ENCODE measurements at regions not wholly inside any gene's neighbourhood (a gene's known extent, or its start where the extent isn't known, plus 50 kb on each side); places are given as distances from the start of the nearest gene placed in this dataset.

DNA sequence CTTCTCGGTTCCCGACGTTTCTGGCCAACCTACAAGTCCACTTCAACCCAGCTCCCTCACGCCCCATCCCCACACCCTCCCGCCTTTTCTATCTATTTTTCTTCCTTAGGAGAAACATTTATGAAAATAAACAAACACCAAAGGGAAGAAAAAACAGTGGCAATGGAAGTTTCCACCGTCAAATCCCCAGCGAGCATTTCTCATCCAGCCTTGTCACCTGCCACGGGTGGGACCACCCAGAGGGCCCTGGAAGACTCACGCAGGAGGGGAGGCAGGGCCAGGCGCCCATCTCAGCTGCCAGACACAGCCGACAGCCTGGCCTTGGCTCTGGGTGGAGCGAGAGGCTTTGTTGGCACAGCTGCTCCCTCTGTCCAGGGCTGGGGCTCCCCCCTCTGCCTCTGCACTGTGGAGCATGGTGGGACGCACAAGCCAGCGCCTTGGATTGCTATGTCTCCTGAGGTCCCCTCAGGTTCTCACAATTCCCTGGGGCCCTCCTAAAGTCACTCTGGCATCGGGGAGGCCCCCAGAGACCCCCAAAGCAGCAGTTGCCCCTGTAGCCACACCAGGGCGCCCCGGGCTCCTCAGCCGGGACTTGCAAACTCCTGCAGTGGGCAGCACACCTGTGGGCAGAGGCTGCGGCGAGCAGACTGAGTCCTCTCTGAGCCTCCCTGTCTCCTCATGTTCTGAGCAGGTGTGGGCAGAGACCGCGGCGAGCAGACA is 395.7 kb upstream of the SALL3 start:
- Histone ChIP-seq H3K79me2 (ENCODE audit: control insufficient read depth, insufficient read depth, low read length, unreplicated experiment) (no peaks in the 10 kb centered on the region), H3K27me3 (ENCODE audit: insufficient read depth, low read length) (no peaks in the 10 kb centered on the region), H3K36me3 (ENCODE audit: insufficient read depth, low read length) (no peaks in the 10 kb centered on the region), H3K4me3 (ENCODE audit: low read depth, low read length) (no peak overlapping the region), H3K27ac (ENCODE audit: low read depth, low read length) (no peak overlapping the region), H3K4me1 (ENCODE audit: control insufficient read depth, insufficient read depth, low read length, unreplicated experiment) (no peaks in the 10 kb centered on the region), H2AFZ (ENCODE audit: low read length, unreplicated experiment) (no peak overlapping the region)

DNA sequence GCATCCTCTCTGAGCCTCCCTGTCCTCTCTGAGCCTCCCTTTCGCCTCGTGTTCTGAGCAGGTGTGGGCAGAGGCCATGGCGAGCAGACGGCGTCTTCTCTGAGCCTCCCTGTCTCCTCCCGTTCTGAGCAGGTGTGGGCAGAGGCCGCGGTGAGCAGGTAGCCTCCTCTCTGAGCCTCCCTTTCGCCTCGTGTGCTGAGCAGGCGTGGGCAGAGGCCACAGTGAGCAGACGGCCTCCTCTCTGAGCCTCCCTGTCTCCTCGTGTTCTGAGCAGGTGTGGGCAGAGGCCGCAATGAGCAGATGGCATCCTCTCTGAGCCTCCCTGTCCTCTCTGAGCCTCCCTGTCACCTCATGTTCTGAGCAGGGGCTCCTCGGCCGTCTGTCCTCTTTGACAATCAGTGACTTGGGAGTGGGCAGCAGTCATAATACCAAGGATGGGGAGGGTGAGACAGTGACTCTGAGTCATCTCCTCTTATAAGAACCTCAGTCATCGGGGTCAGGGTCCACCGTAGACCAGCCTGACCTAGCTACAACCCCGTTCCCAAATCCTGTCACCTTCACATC is 395.1 kb upstream of the SALL3 start:
- Histone ChIP-seq H3K4me3 (ENCODE audit: low read depth, low read length) (no peak overlapping the region), H3K27me3 (ENCODE audit: insufficient read depth, low read length) (no peaks in the 10 kb centered on the region), H3K4me1 (ENCODE audit: control insufficient read depth, insufficient read depth, low read length, unreplicated experiment) (no peaks in the 10 kb centered on the region), H3K27ac (ENCODE audit: low read depth, low read length) (no peak overlapping the region), H2AFZ (ENCODE audit: low read length, unreplicated experiment) (no peak overlapping the region), H3K36me3 (ENCODE audit: insufficient read depth, low read length) (no peaks in the 10 kb centered on the region), H3K79me2 (ENCODE audit: control insufficient read depth, insufficient read depth, low read length, unreplicated experiment) (no peaks in the 10 kb centered on the region)

DNA sequence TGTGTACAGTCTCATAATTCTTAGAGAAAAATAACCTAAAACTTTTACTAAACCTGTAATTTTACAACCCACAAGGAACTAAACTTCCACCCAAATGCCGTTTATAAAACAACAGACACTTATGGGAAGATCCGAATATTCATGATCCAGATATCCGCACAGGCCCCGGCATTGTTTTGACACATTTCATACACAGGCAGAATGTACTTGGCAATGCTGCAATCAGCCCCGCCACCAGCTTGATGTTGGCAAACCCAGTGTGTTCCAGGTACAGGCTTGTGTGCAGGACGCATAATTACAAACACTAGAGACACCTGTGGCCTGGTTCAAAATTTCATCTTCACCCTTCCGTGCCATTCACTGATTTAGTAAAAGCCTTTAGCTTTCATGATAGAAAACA is 393.0 kb upstream of the SALL3 start:
- no peaks in the 10 kb centered on the region for H3K27me3 ChIP-seq (ENCODE audit: insufficient read depth, low read length)
- H3K36me3 ChIP-seq (ENCODE audit: insufficient read depth, low read length), result no peaks in the 10 kb centered on the region
- H2AFZ ChIP-seq (ENCODE audit: low read length, unreplicated experiment), result no peak overlapping the region
- no peaks in the 10 kb centered on the region for H3K79me2 ChIP-seq (ENCODE audit: control insufficient read depth, insufficient read depth, low read length, unreplicated experiment)
- H3K4me3 ChIP-seq (ENCODE audit: low read depth, low read length), result no peak overlapping the region
- H3K4me1 ChIP-seq (ENCODE audit: control insufficient read depth, insufficient read depth, low read length, unreplicated experiment), result no peaks in the 10 kb centered on the region
- no peak overlapping the region for H3K27ac ChIP-seq (ENCODE audit: low read depth, low read length)

- H3K27ac ChIP-seq (ENCODE audit: low read depth, low read length), result no peak overlapping the region
- no peaks in the 10 kb centered on the region for H3K36me3 ChIP-seq (ENCODE audit: insufficient read depth, low read length)
- no peaks in the 10 kb centered on the region for H3K4me1 ChIP-seq (ENCODE audit: control insufficient read depth, insufficient read depth, low read length, unreplicated experiment)
- H3K4me3 ChIP-seq (ENCODE audit: low read depth, low read length), result no peak overlapping the region
- H3K79me2 ChIP-seq (ENCODE audit: control insufficient read depth, insufficient read depth, low read length, unreplicated experiment), result no peaks in the 10 kb centered on the region
- H2AFZ ChIP-seq (ENCODE audit: low read length, unreplicated experiment), result no peak overlapping the region
- H3K27me3 ChIP-seq (ENCODE audit: insufficient read depth, low read length), result no peaks in the 10 kb centered on the region
Measured at GRCh38 chr18:78587096-78587495, 392.5 kb upstream of the SALL3 start.

DNA sequence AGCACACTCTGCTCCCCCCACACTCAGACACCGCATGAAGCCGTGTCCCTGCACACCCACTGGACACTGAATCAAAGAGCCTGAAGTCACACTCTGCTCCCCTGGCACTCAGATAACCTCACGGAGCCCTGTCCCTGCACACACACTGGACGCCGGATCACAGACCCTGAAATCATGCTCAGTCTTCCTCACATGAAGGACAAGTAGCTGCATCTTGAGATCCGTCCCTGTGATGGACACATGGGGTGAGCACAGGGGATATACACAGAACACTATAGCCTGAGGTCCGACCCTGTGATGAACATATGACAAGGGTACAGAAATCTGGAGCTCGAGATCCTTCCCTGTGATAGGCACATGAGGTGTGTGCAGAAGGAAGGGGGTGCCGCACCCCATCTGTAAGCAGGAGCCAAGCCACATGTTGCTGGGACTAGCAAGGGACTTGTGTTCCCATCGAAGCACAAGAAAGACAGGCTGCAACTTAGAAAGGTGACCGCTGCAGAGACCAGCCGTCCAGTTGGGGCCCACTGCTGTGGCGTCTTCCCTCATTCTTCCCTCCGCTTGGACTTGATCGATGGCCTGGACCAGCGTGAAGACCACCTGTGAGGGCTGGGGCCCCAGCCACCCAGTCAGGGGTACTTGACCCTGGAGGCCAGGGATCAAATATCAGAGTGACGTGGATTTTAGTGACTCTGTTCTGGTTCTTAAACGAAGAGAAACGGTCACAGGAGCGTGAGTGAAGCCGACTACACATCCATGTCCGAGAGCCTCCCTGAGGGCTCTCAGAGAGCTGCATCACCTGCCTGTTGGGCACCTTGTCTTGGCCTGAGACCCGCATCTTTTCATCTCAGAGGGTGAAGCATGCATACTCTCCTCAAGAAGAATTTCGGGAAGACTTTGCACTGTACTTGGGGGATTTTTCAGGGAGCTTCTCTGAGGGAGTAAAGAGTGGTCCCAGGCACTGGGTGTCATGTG is 391.7 kb upstream of the SALL3 start:
- Histone ChIP-seq H3K4me1 (ENCODE audit: control insufficient read depth, insufficient read depth, low read length, unreplicated experiment) (no peaks in the 10 kb centered on the region), H3K27me3 (ENCODE audit: insufficient read depth, low read length) (no peaks in the 10 kb centered on the region), H3K79me2 (ENCODE audit: control insufficient read depth, insufficient read depth, low read length, unreplicated experiment) (no peaks in the 10 kb centered on the region), H2AFZ (ENCODE audit: low read length, unreplicated experiment) (no peak overlapping the region), H3K4me3 (ENCODE audit: low read depth, low read length) (no peak overlapping the region), H3K27ac (ENCODE audit: low read depth, low read length) (no peak overlapping the region), H3K36me3 (ENCODE audit: insufficient read depth, low read length) (no peaks in the 10 kb centered on the region)

DNA sequence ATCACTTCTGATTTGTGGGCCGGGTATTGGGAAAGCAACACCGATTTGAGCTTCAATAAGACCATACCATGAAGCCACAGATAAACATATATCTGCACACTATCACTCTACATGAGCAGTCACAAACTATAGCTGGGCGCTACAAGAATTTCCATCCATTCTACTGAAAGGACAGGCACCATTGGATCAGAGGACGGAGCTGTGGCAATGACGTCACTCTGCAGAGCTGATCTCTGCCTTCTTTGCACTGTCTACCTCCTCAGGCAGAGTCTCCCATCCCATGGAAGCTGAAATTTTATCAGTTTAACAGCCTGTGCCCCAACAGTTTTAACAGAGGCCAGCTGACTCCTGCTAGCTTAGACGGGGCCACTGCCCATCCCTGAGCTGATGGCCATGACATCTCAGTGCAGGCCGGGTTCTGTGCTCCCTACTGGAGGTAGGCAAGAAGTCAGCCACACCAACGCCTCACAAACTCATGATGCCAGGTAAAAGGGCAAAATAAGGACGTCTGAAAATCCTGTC is 389.6 kb upstream of the SALL3 start:
- Histone ChIP-seq H3K4me1 (ENCODE audit: control insufficient read depth, insufficient read depth, low read length, unreplicated experiment) (no peaks in the 10 kb centered on the region), H3K36me3 (ENCODE audit: insufficient read depth, low read length) (no peaks in the 10 kb centered on the region), H2AFZ (ENCODE audit: low read length, unreplicated experiment) (no peak overlapping the region), H3K27me3 (ENCODE audit: insufficient read depth, low read length) (no peaks in the 10 kb centered on the region), H3K79me2 (ENCODE audit: control insufficient read depth, insufficient read depth, low read length, unreplicated experiment) (no peaks in the 10 kb centered on the region), H3K27ac (ENCODE audit: low read depth, low read length) (no peak overlapping the region), H3K4me3 (ENCODE audit: low read depth, low read length) (no peak overlapping the region)

- no peak overlapping the region for H2AFZ ChIP-seq (ENCODE audit: low read length, unreplicated experiment)
- no peak overlapping the region for H3K27ac ChIP-seq (ENCODE audit: low read depth, low read length)
- H3K4me3 ChIP-seq (ENCODE audit: low read depth, low read length), result no peak overlapping the region
- no peaks in the 10 kb centered on the region for H3K36me3 ChIP-seq (ENCODE audit: insufficient read depth, low read length)
- no peaks in the 10 kb centered on the region for H3K4me1 ChIP-seq (ENCODE audit: control insufficient read depth, insufficient read depth, low read length, unreplicated experiment)
- H3K27me3 ChIP-seq (ENCODE audit: insufficient read depth, low read length), result no peaks in the 10 kb centered on the region
- H3K79me2 ChIP-seq (ENCODE audit: control insufficient read depth, insufficient read depth, low read length, unreplicated experiment), result no peaks in the 10 kb centered on the region
Measured at GRCh38 chr18:78595453-78595852, 384.2 kb upstream of the SALL3 start.

DNA sequence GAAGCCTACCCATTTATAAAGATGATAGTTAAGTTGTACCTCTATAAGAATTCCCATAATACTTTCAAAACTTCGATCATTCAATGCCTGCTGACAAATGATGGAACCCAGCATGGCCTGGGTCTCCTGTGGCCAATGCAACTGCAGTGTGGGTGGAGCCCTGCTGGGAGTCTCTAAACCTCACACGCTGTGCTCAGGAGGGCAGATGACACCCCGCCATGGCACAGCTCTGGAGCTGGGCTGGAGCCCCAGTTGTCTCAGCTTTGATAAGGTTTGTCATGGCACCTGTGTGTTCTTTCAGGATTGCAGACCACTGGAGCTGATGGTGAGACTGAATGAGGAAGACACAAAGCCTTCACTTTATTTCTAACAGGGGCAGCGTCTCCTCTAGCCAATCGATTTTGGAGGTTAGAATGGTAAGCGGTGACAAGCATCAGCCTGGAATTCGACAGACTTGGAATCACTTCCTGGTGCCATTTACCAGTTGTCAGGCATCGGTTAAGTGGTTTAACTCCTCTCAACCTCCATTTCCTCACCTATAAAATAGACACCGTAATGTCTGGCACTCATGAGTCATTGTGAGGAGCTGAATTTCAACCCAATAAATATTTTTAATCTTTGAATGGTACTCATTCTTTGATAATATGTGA is 383.6 kb upstream of the SALL3 start:
- no peaks in the 10 kb centered on the region for H3K36me3 ChIP-seq (ENCODE audit: insufficient read depth, low read length)
- no peaks in the 10 kb centered on the region for H3K4me1 ChIP-seq (ENCODE audit: control insufficient read depth, insufficient read depth, low read length, unreplicated experiment)
- no peak overlapping the region for H3K27ac ChIP-seq (ENCODE audit: low read depth, low read length)
- H2AFZ ChIP-seq (ENCODE audit: low read length, unreplicated experiment), result no peak overlapping the region
- no peaks in the 10 kb centered on the region for H3K27me3 ChIP-seq (ENCODE audit: insufficient read depth, low read length)
- H3K79me2 ChIP-seq (ENCODE audit: control insufficient read depth, insufficient read depth, low read length, unreplicated experiment), result no peaks in the 10 kb centered on the region
- H3K4me3 ChIP-seq (ENCODE audit: low read depth, low read length), result no peak overlapping the region

- no peak overlapping the region for H3K4me3 ChIP-seq (ENCODE audit: low read depth, low read length)
- H3K27me3 ChIP-seq (ENCODE audit: insufficient read depth, low read length), result no peaks in the 10 kb centered on the region
- no peaks in the 10 kb centered on the region for H3K4me1 ChIP-seq (ENCODE audit: control insufficient read depth, insufficient read depth, low read length, unreplicated experiment)
- H3K79me2 ChIP-seq (ENCODE audit: control insufficient read depth, insufficient read depth, low read length, unreplicated experiment), result no peaks in the 10 kb centered on the region
- no peak overlapping the region for H3K27ac ChIP-seq (ENCODE audit: low read depth, low read length)
- no peak overlapping the region for H2AFZ ChIP-seq (ENCODE audit: low read length, unreplicated experiment)
- H3K36me3 ChIP-seq (ENCODE audit: insufficient read depth, low read length), result no peaks in the 10 kb centered on the region
Measured at GRCh38 chr18:78596794-78597345, 382.7 kb upstream of the SALL3 start.

- Histone ChIP-seq H3K36me3 (ENCODE audit: insufficient read depth, low read length) (no peaks in the 10 kb centered on the region), H3K27ac (ENCODE audit: low read depth, low read length) (no peak overlapping the region), H3K79me2 (ENCODE audit: control insufficient read depth, insufficient read depth, low read length, unreplicated experiment) (no peaks in the 10 kb centered on the region), H2AFZ (ENCODE audit: low read length, unreplicated experiment) (no peak overlapping the region), H3K4me1 (ENCODE audit: control insufficient read depth, insufficient read depth, low read length, unreplicated experiment) (no peaks in the 10 kb centered on the region), H3K27me3 (ENCODE audit: insufficient read depth, low read length) (no peaks in the 10 kb centered on the region), H3K4me3 (ENCODE audit: low read depth, low read length) (no peak overlapping the region)
Measured at GRCh38 chr18:78601349-78601748, 378.3 kb upstream of the SALL3 start.
